ENCODE measurements at regions not wholly inside any gene's neighbourhood (a gene's known extent, or its start where the extent isn't known, plus 50 kb on each side); places are given as distances from the start of the nearest gene placed in this dataset.

GRCh38 chr6:55974688-55975087 lies 99.3 kb upstream of the BMP5 start:
- Mint-ChIP-seq H3K9me3 (no peaks in the 10 kb centered on the region), H3K4me1 (ENCODE audit: low read depth) (no peaks in the 10 kb centered on the region), H3K27me3 (no peaks in the 10 kb centered on the region), H3K4me3 (no peak overlapping the region), H3K36me3 (ENCODE audit: low read depth) (no peaks in the 10 kb centered on the region), H3K27ac (no peak overlapping the region)
- no peak for TF ChIP-seq CTCF (IDR thresholded peaks at IDR 0.05)
- ChIA-PET POLR2A (no interaction called here), CTCF (no interaction called here)
- ATAC-seq (no peak), DNase-seq (no peak)
- intact Hi-C loops (cut with micrococcal nuclease), result no loop called here

GRCh38 chr6:55972091-55972490 lies 96.7 kb upstream of the BMP5 start:
- DNase-seq, result no peak
- TF ChIP-seq CTCF (IDR thresholded peaks at IDR 0.05), result no peak
- CTCF ChIA-PET, result no interaction called here
- POLR2A ChIA-PET, result no interaction called here
- Mint-ChIP-seq H3K4me1 (ENCODE audit: low read depth) (no peaks in the 10 kb centered on the region), H3K4me3 (no peak overlapping the region), H3K9me3 (no peaks in the 10 kb centered on the region), H3K27me3 (no peaks in the 10 kb centered on the region), H3K27ac (no peak overlapping the region), H3K36me3 (ENCODE audit: low read depth) (no peaks in the 10 kb centered on the region)
- intact Hi-C loops (cut with micrococcal nuclease), result no loop called here
- no peak for ATAC-seq

- Mint-ChIP-seq H3K36me3 (ENCODE audit: low read depth) (no peaks in the 10 kb centered on the region), H3K4me3 (no peak overlapping the region), H3K27ac (no peak overlapping the region), H3K4me1 (ENCODE audit: low read depth) (no peaks in the 10 kb centered on the region), H3K9me3 (peaks cover 3% of the 10 kb centered on the region), H3K27me3 (no peaks in the 10 kb centered on the region)
- ChIA-PET POLR2A (no interaction called here), CTCF (no interaction called here)
- no peak for ATAC-seq
- intact Hi-C loops (cut with micrococcal nuclease), result no loop called here
- no peak for TF ChIP-seq CTCF (IDR thresholded peaks at IDR 0.05)
- no peak for DNase-seq
These were observed 94.1 kb upstream of the BMP5 start for GRCh38 chr6:55969526-55969925.

GRCh38 chr6:55968926-55969325 lies 93.5 kb upstream of the BMP5 start:
- ChIA-PET CTCF (no interaction called here), POLR2A (no interaction called here)
- Mint-ChIP-seq H3K27me3 (no peaks in the 10 kb centered on the region), H3K4me1 (ENCODE audit: low read depth) (no peaks in the 10 kb centered on the region), H3K36me3 (ENCODE audit: low read depth) (no peaks in the 10 kb centered on the region), H3K27ac (no peak overlapping the region), H3K9me3 (peaks cover 3% of the 10 kb centered on the region), H3K4me3 (no peak overlapping the region)
- no peak for TF ChIP-seq CTCF (IDR thresholded peaks at IDR 0.05)
- ATAC-seq (no peak), DNase-seq (no peak)
- intact Hi-C loops (cut with micrococcal nuclease), result no loop called here

GRCh38 chr6:55964136-55964535 lies 88.7 kb upstream of the BMP5 start:
- no peak for DNase-seq
- H3K4me1 Mint-ChIP-seq (ENCODE audit: low read depth), result no peaks in the 10 kb centered on the region
- CTCF ChIA-PET, result no interaction called here
- no peak overlapping the region for H3K27ac Mint-ChIP-seq
- intact Hi-C loops (cut with micrococcal nuclease), result no loop called here
- peaks cover 3% of the 10 kb centered on the region for H3K9me3 Mint-ChIP-seq
- H3K27me3 Mint-ChIP-seq, result no peaks in the 10 kb centered on the region
- ATAC-seq, result no peak
- H3K36me3 Mint-ChIP-seq (ENCODE audit: low read depth), result no peaks in the 10 kb centered on the region
- POLR2A ChIA-PET, result no interaction called here
- no peak for TF ChIP-seq CTCF (IDR thresholded peaks at IDR 0.05)
- no peak overlapping the region for H3K4me3 Mint-ChIP-seq
